T47D (cell line): ENCODE measurements at regions not wholly inside any gene's neighbourhood (a gene's known extent, or its start where the extent isn't known, plus 50 kb on each side); places are given as distances from the start of the nearest gene placed in this dataset.

Experiments used
- DNase-seq, 2 experiments: peaks; one replicate each; pipeline versions ENCODE4 v3.0.0 to v3.0.0-alpha.2; 2011 to 2012; ENCODE audit warnings: low read depth in 1 of 2, low spot score in 1 of 2
- JUND ChIP-seq: IDR thresholded peaks from 2 replicates; pipeline ENCODE4 v1.6.1; 2012; ENCODE audit warnings: low read depth
- in situ Hi-C: cut with HindIII; loops from 2 replicates; pipeline ENCODE4 v1.10.0; 2016; ENCODE audit warnings: low sequenced_read_pairs, low pct_unique_long_range_greater_than_20kb

DNA sequence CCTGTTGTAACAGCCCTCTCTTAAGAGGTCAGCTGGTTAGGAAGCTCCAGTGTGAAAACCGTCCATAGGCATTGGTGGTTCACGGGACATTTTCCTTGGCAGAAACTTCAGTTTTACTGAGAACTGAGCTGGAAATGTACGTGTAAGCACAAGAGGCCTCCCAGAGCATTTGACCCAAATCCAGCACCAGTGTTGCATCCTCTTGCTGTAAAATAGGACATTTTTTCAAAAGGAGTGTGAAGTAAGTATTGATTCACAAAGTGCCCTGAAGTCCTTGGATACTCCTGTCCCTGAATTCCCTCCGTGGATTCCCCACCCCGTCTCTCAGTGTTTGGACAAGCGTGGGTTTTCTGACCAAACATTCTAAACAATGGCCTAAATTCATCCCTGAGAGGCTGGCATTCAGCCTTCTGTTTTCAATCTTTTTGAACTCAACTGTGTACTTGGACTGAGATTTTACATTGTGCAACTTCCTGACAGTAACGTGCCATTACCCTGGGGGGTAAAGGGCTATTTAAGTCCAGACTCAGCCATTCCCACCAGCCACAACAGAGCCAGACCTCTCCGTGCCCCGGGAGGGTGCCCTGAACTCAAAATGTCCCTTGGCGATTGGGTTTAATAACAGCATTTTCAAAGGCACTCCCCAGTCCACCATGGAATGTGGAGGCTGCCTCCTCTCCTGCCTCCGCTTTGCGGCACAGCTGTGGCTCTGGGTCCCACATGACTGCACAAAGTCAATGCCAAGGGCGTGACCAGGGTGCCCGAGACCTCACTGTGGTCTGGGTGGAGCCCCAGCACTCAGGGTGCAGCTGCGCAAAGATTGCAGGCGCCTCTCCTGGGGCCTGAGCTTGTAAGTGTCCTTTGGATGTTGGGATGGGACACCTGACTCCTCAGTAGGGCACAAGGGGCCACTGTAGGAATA lies 92.7 kb upstream of the AFDN start:
- in situ Hi-C loops: no loop called here
- DNase-seq: no peak
- TF ChIP-seq JUND: no peak

DNA sequence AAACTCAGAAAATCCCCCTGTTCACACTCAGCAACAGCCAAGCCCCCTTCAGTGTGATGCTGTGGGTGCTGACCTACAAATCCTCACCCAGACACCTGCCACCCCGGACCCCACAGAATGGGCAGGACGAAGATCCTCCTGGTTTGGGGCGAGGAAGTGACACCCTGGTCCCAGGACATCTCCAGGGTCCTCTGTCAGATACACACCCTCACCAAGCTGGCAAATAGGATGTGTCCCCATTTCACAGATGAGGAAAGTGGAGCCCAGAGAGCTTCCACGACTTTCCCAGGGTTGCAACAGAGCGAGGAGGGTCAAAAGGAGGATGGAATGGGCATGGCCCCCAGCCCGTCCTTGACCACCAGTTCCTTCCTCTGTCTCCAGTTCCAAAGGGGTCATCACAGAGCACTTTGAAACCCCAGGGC lies 92.0 kb upstream of the AFDN start:
- DNase-seq: no peak
- in situ Hi-C loops: no loop called here

DNA sequence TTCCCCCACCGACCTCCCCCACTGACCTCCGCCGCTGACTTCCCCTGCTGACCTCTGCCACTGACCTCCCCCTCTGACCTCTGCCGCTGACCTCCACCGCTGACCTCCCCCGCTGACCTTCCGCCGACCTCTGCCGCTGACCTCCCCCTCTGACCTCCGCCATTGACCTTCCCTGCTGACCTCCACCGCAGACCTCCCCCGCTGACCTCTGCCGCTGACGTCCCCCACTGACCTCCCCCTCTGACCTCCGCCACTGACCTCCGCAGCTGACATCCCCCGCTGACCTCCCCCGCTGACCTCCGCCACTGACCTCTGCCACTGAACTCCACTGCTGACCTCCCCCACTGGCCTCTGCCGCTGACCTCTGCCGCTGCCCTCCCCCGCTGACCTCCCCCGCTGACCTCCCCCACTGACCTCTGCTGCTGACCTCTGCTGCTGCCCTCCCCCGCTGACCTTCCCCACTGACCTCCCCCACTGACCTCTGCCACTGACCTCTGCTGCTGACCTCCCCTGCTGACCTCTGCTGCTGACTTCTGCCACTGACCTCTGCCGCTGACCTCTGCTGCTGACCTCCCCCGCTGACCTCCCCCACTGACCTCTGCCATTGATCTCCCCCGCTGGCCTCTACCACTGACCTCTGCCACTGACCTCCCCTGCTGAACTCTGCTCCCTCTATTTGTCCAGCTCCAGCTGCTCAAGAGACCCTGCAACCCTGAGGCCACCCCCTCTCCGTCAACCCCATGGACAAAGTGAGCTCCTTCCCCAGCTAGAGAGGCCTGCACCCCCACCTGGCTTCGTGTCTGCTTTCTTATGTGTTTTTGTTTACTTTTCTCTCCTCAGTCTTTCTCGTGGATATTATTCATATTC lies 91.4 kb upstream of the AFDN start:
- no peak for TF ChIP-seq JUND
- no peak for DNase-seq
- in situ Hi-C loops: no loop called here

More for the DNA sequence above, 92.0 kb upstream of the AFDN start:
- TF ChIP-seq JUND: no peak

DNA sequence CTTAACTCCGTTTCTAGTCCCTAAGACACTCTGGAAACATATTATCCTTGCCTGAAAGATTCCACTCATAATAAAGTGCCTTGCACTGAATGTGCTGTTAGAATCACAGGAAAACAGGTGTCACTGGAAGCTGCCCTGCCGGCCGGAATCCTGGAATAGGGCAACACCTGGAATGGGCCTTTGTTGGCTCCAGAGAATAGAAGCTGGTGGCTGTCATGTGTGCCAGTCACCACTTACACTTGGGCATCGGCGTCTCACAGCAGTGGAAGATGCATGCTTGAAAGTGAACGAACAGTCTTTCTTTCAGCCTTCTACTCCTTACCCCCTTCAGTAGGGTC lies 90.8 kb upstream of the AFDN start:
- DNase-seq: no peak
- in situ Hi-C loops: no loop called here
- no peak for TF ChIP-seq JUND

DNA sequence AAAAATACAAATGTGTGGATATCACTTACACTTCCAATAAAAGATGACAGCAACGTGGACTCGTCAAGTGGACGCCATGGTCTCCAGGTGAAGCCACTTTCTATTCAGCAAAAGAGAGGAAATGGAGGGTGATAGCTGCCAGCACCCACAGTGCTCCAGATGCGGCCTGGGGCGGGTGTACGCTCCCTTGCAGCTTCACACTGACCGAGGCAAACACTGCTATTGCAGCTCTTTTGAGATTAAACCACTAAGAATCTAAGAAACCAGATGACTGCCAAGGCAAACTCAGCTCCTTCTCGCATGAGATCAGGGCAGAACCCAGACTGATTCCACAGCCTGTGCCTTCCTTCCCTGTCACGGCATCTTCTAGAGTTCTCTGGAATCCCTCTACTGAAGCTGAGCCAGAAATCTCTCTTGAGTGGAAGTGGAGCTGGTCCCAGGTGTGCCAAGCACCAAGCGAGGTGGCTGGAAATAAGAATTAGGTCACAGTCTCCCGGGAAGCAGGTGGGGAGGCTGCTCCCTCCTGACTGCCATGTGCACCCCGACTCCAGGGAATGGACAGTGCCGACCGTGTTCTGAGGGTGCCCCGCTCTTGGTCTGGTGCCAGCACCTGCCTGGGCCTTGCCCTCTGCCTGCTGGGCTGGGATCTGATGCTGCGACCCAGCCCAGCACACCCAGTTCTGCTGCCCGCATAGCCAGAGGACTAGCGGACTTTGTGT lies 90.1 kb upstream of the AFDN start:
- no peak for TF ChIP-seq JUND
- in situ Hi-C loops: no loop called here
- no peak for DNase-seq

DNA sequence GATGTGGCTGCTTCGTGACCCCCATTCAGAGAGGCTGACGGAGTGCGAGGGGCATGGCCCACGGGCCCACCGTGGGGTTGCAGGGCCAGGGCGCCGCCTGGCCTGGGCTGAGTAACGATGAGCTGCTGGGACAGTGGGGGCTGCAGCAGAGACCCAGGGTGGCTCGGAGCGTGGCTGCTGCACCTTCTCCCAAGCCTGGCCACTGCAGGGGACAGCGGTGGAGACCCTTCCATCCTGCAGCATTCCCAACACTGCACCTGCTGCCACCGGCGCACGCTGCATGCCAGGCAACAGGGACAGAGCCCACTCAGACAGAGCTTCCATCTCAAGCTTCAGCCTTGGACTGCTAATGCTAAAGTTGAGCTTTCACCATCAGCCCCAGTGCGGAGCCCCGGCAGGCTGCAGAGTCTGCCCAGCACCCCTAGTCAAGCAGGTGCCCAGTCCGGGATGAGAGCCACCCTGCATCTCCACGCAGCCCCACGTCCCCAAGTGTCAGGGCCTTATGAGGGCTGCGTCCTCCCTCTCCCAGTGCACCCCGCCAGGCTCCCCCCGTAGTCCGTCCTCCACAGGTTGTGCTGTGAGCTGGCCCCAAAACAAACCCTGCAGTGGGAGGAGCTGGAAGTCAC lies 89.4 kb upstream of the AFDN start:
- no peak for TF ChIP-seq JUND
- in situ Hi-C loops: no loop called here
- no peak for DNase-seq

DNA sequence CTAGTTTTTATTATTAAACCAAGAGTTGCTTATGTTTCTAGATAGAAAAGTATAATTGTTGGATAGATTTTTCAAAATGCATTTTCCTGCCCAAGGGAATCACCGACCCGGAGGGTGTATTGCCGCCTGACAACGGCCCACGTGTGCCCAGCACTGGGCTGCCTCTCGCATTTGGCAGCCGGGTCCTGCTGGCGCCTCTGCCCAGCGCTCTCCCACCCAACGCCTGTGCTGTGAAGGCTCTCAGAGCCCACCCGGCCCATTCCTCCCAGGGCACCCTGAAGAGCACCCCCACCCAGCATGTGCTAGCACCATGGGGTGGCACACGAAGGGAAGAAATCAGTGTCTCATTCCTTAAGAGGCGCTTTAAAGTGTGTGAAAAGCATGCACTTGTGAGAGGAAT lies 88.3 kb upstream of the AFDN start:
- in situ Hi-C loops: no loop called here
- TF ChIP-seq JUND: no peak
- no peak for DNase-seq

DNA sequence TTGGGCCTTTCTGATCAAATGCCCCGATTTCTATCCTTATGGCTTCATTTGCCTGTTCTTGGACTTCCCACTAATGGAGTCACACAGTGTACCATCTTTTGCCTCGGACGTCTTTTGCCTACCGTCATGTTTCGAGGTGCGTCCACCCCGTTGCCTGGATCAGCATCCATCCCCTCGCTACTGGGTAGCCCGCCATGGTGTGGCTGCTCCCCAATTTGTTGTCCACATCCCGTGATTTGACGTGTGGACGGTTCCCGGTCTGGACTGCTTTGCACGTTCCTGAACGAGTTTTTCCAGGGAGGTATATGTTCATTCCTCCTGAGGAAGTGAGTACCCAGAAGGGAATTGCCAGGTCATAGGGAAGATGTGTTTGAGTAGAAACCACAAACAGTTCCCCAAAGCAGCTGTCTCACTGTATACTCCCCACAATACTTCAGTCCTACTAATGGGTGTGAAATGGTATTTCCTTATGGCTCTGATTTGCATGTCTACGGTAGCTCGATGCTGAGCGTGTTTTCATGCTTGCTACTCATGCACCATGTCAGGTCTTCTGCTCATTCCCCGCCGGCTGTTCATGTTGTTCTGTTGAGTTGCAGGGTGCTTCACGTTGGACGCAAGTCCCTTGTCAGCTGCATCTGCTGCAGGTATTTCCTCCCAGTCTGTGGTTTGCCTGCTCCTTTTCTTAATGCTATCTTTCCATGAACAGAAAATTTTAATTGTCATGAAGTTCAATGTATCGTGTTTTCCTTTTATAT lies 86.8 kb upstream of the AFDN start:
- DNase-seq: no peak
- in situ Hi-C loops: no loop called here
- no peak for TF ChIP-seq JUND

DNA sequence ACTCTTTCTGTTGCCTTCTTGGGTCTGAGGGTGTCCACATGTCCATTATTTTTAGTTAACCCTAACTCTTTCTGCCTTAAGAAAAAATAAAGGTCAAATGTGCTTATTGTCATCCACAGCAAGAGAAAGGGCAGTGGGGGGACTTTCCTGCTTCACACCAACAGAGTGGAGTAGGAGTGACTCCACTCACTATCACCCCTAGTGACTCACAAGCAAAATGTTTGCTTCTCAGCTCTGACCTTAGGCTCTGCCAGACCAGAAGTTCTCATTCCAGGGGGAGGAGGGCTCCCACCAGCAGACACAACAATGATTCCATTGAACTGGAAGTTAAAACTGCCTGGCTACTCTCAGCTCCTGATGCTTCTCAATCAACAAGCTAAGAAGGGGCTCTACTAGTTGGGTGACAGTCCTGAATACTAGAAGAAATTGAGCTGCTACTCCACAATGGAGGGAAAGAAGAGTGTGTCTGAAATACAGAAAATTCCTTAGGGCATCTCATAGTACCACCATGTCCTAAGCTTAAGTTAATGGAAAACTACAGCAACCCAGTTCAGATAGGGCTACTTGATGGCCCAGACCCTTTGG lies 83.9 kb upstream of the AFDN start:
- TF ChIP-seq JUND: no peak
- in situ Hi-C loops: no loop called here
- no peak for DNase-seq

DNA sequence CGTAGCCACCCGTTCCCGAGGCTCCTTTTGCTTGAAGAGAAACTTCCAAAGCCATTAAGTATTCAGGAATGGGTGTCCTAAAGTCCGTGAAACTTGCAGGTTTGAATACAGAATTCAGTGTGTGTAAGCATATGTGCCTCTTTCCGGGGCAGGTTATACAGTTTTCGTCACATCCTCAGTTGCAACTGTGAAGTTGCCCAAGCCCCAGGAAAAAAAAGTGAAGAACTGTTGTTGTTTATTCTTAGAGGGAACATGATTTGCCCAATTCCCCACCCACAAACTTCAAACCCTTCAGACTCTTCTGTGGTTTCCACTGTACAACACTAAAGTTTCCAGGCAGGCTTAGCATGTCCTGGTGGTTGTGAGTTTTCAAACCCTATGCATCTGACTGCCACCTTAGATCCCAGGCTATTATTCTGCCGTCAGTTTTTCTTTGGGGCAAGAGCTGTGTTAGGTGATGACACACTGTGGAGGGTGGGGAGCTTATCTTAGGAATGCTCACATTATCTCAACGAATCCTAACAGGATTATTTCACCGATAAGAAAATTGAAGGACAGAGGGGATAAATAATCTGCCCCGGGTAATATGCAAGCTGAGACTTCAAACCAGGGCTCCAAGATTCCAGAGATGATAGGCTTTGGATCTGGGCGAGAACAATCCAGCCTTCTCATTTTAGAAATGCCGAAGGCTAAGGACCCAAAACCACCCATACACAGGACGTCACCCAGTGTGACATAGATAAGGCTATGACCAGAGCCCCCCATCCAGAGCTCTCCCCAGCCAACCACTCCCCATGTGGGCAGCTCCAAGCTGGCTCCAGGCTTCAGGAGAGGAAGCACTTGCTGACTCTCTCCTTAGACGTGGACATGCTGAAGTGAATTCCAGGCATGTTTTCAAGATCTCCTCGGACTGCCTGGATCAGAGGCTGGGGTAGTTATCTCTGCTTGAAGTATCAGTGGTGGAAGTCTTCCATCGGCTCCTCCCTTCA lies 81.7 kb upstream of the AFDN start:
- in situ Hi-C loops: no loop called here
- DNase-seq: no peak
- TF ChIP-seq JUND: no peak
